NCI-H128 (cell line): ENCODE measurements at regions not wholly inside any gene's neighbourhood (a gene's known extent, or its start where the extent isn't known, plus 50 kb on each side); places are given as distances from the start of the nearest gene placed in this dataset.

ENCODE experiments used
- DNase-seq: peaks from one replicate; lab custom pipeline; 2025; ENCODE audit not compliant: unreplicated experiment; lab: John Stamatoyannopoulos, UW

- DNase-seq: no peak
Observed at GRCh38 chr12:78579846-78580245, 284.7 kb upstream of the SYT1 start.

GRCh38 chr12:78580296-78580695 is 284.3 kb upstream of the SYT1 start:
- no peak for DNase-seq

GRCh38 chr12:78584695-78585094 is 279.9 kb upstream of the SYT1 start:
- DNase-seq: no peak

- DNase-seq: no peak
Observed at GRCh38 chr12:78585132-78585531, 279.4 kb upstream of the SYT1 start.

- DNase-seq: no peak
Observed at GRCh38 chr12:78586790-78587189, 277.8 kb upstream of the SYT1 start.

- no peak for DNase-seq
Observed at GRCh38 chr12:78599366-78599765, 265.2 kb upstream of the SYT1 start.

GRCh38 chr12:78600541-78600940 is 264.0 kb upstream of the SYT1 start:
- no peak for DNase-seq

- no peak for DNase-seq
Observed at GRCh38 chr12:78611504-78611903, 253.1 kb upstream of the SYT1 start.

- no peak for DNase-seq
Observed at GRCh38 chr12:78612190-78612589, 252.4 kb upstream of the SYT1 start.

GRCh38 chr12:78617683-78618082 is 246.9 kb upstream of the SYT1 start:
- DNase-seq: no peak

- DNase-seq: no peak
Observed at GRCh38 chr12:78622529-78623195, 241.9 kb upstream of the SYT1 start.

GRCh38 chr12:78628491-78629100 is 236.0 kb upstream of the SYT1 start:
- no peak for DNase-seq

- DNase-seq: no peak
Observed at GRCh38 chr12:78636231-78636855, 228.2 kb upstream of the SYT1 start.

- DNase-seq: no peak
Observed at GRCh38 chr12:78641837-78642423, 222.6 kb upstream of the SYT1 start.

GRCh38 chr12:78645956-78646355 is 218.6 kb upstream of the SYT1 start:
- no peak for DNase-seq

- DNase-seq: no peak
Observed at GRCh38 chr12:78651755-78652154, 212.8 kb upstream of the SYT1 start.

GRCh38 chr12:78666584-78666983 is 198.0 kb upstream of the SYT1 start:
- no peak for DNase-seq

GRCh38 chr12:78671295-78671694 is 193.3 kb upstream of the SYT1 start:
- DNase-seq: no peak

GRCh38 chr12:78672033-78672432 is 192.5 kb upstream of the SYT1 start:
- DNase-seq: no peak

- no peak for DNase-seq
Observed at GRCh38 chr12:78674311-78675090, 190.1 kb upstream of the SYT1 start.

GRCh38 chr12:78680596-78680995 is 184.0 kb upstream of the SYT1 start:
- DNase-seq: no peak
